ENCODE measurements at regions not wholly inside any gene's neighbourhood (a gene's known extent, or its start where the extent isn't known, plus 50 kb on each side); places are given as distances from the start of the nearest gene placed in this dataset.
A peak's percentile ranks its signal among the peaks of the same experiment; 100 is the strongest.

GRCh38 chr12:24066097-24066496 is 116.6 kb upstream of the SOX5 start:
- no peak for TF ChIP-seq CTCF (IDR thresholded peaks at IDR 0.05; ENCODE audit: insufficient read depth, low read length)
- no peak overlapping the region for H3K4me3 ChIP-seq (ENCODE audit: low read depth, low read length)
- no peak for DNase-seq (ENCODE audit: low read depth)

DNA sequence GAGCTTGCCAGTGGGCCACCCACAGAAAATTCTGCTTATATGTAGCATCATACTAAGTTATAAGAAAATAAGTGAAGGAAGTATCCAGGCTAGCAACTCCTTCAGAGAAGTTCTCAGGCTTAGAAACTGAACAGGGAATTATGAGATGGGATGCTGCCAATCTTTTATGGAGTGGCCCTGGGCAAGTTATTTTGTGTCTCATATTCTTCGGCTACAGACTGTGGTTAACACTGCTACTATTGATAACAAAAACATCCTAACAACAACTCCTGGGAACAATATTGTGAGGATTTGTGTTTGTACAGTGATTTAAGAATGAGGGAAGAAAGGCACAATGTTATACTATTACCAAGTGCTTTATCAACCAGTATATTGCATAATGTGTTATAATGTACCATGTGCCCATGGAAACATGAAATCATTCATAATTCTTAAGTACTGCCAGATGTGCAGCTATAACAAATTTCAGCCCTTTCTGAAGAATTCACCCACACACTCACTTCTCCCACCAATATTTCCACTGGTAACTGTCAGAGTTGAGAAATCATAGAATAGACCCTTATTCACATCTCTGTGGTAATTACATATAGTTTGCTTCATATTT is 113.3 kb upstream of the SOX5 start:
- no peak overlapping the region for H3K4me3 ChIP-seq (ENCODE audit: low read depth, low read length)
- DNase-seq (ENCODE audit: low read depth), result peak; percentile 55
- TF ChIP-seq CTCF (IDR thresholded peaks at IDR 0.05; ENCODE audit: insufficient read depth, low read length), result no peak

DNA sequence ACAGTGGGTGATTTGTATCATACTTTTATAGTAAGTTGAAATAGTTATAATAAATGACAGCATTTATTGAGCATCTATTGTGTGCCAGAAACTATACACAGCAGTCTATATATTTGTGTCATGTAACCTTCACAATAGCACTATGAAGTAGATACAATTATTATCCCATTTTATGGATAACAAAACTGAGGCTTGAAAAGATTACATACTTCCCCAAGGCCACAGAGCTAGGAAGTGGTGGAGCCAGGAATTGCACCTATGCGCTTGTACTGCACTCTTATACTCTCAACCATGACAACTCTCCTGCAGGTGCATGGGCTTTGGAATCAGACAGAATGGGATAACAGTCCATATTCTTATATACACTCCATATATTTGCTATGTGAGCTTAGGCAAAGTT is 110.6 kb upstream of the SOX5 start:
- DNase-seq (ENCODE audit: low read depth), result no peak
- no peak overlapping the region for H3K4me3 ChIP-seq (ENCODE audit: low read depth, low read length)
- no peak for TF ChIP-seq CTCF (IDR thresholded peaks at IDR 0.05; ENCODE audit: insufficient read depth, low read length)

- H3K4me3 ChIP-seq (ENCODE audit: low read depth, low read length), result no peak overlapping the region
- DNase-seq (ENCODE audit: low read depth), result no peak
- no peak for TF ChIP-seq CTCF (IDR thresholded peaks at IDR 0.05; ENCODE audit: insufficient read depth, low read length)
Observed at GRCh38 chr12:24057920-24058476, 108.5 kb upstream of the SOX5 start.

DNA sequence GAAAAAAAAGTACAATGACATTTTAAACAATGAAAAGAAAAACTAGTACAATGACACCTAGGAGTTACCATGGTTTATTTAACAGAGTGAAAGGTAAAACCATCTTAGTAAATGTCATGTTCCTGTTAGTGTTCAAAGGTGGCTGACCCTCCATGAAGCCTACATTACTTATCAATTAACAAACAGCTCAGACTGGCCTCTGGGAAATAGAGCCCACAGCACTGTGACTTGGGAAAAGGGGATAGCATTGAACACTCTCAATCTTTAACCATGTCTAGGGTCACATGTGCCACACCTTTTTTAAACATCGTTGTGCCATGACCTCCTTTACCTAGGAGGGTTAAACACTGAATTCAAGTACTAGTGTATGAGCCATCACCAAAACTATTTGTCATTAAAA is 106.3 kb upstream of the SOX5 start:
- no peak for TF ChIP-seq CTCF (IDR thresholded peaks at IDR 0.05; ENCODE audit: insufficient read depth, low read length)
- no peak overlapping the region for H3K4me3 ChIP-seq (ENCODE audit: low read depth, low read length)
- DNase-seq (ENCODE audit: low read depth), result no peak

DNA sequence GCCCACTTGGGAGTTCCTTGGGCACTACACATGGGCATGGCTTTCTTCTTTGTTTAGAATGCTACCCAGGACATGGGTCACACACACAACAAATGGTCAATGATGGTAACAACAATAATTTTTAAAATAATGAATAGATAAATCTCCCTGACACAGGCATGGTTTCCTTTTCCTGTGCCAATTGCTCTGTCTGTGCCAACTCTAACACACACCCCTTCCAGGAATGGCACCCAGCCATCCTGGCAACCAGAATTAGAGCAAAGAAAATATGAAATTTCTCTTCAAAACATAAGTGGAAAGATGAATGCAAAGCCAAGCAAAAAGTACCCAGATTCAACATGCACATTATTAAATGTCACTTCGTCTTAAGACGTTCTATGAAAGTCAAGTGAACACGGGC is 104.9 kb upstream of the SOX5 start:
- no peak overlapping the region for H3K4me3 ChIP-seq (ENCODE audit: low read depth, low read length)
- no peak for TF ChIP-seq CTCF (IDR thresholded peaks at IDR 0.05; ENCODE audit: insufficient read depth, low read length)
- DNase-seq (ENCODE audit: low read depth), result no peak

- no peak overlapping the region for H3K4me3 ChIP-seq (ENCODE audit: low read depth, low read length)
- no peak for TF ChIP-seq CTCF (IDR thresholded peaks at IDR 0.05; ENCODE audit: insufficient read depth, low read length)
- DNase-seq (ENCODE audit: low read depth), result no peak
Observed at GRCh38 chr12:24049728-24050127, 100.3 kb upstream of the SOX5 start.

Data from fibroblast of the aortic adventitia (primary cell).